ENCODE measurements at regions not wholly inside any gene's neighbourhood (a gene's known extent, or its start where the extent isn't known, plus 50 kb on each side); places are given as distances from the start of the nearest gene placed in this dataset.
"Not testable (repeated sequence)": the region's sequence is repeated elsewhere in the genome, so short reads cannot be mapped to it uniquely, and the experiment has no call there.

GRCh38 chr20:12535316-12535715 lies 473.5 kb upstream of the SPTLC3 start:
- TF ChIP-seq CTCF (IDR thresholded peaks at IDR 0.05; ENCODE audit: low read depth, low read length): no peak
- DNase-seq (ENCODE audit: low read depth, low spot score): no peak

GRCh38 chr20:12535770-12536169 lies 473.0 kb upstream of the SPTLC3 start:
- TF ChIP-seq CTCF (IDR thresholded peaks at IDR 0.05; ENCODE audit: low read depth, low read length): no peak
- no peak for DNase-seq (ENCODE audit: low read depth, low spot score)
- H3K4me3 ChIP-seq (ENCODE audit: low read depth, low read length): no peak overlapping the region
- in situ Hi-C loops (cut with HindIII; ENCODE audit: low sequenced_read_pairs): no loop called here

More at GRCh38 chr20:12535316-12535715, 473.5 kb upstream of the SPTLC3 start:
- no peak overlapping the region for H3K4me3 ChIP-seq (ENCODE audit: low read depth, low read length)
- in situ Hi-C loops (cut with HindIII; ENCODE audit: low sequenced_read_pairs): no loop called here

- no peak for DNase-seq (ENCODE audit: low read depth, low spot score)
- no peak overlapping the region for H3K4me3 ChIP-seq (ENCODE audit: low read depth, low read length)
- no peak for TF ChIP-seq CTCF (IDR thresholded peaks at IDR 0.05; ENCODE audit: low read depth, low read length)
- in situ Hi-C loops (cut with HindIII; ENCODE audit: low sequenced_read_pairs): no loop called here
Observed at GRCh38 chr20:12554426-12554825, 454.3 kb upstream of the SPTLC3 start.

- TF ChIP-seq CTCF (IDR thresholded peaks at IDR 0.05; ENCODE audit: low read depth, low read length): no peak
- in situ Hi-C loops (cut with HindIII; ENCODE audit: low sequenced_read_pairs): no loop called here
- DNase-seq (ENCODE audit: low read depth, low spot score): no peak
- no peak overlapping the region for H3K4me3 ChIP-seq (ENCODE audit: low read depth, low read length)
Observed at GRCh38 chr20:12555369-12555768, 453.4 kb upstream of the SPTLC3 start.

- H3K4me3 ChIP-seq (ENCODE audit: low read depth, low read length); DNase-seq (ENCODE audit: low read depth, low spot score); in situ Hi-C loops (cut with HindIII; ENCODE audit: low sequenced_read_pairs): not testable (repeated sequence)
Observed at GRCh38 chr20:12555849-12556248, 452.9 kb upstream of the SPTLC3 start.

- in situ Hi-C loops (cut with HindIII; ENCODE audit: low sequenced_read_pairs): no loop called here
- no peak for DNase-seq (ENCODE audit: low read depth, low spot score)
- no peak overlapping the region for H3K4me3 ChIP-seq (ENCODE audit: low read depth, low read length)
- TF ChIP-seq CTCF (IDR thresholded peaks at IDR 0.05; ENCODE audit: low read depth, low read length): no peak
Observed at GRCh38 chr20:12557224-12557623, 451.5 kb upstream of the SPTLC3 start.

- no peak for TF ChIP-seq CTCF (IDR thresholded peaks at IDR 0.05; ENCODE audit: low read depth, low read length)
- in situ Hi-C loops (cut with HindIII; ENCODE audit: low sequenced_read_pairs): no loop called here
- DNase-seq (ENCODE audit: low read depth, low spot score): no peak
- no peak overlapping the region for H3K4me3 ChIP-seq (ENCODE audit: low read depth, low read length)
Observed at GRCh38 chr20:12564979-12565378, 443.8 kb upstream of the SPTLC3 start.
